NOMO-1 (cell line): ENCODE measurements at regions not wholly inside any gene's neighbourhood (a gene's known extent, or its start where the extent isn't known, plus 50 kb on each side); places are given as distances from the start of the nearest gene placed in this dataset.
"Not testable (repeated sequence)": the region's sequence is repeated elsewhere in the genome, so short reads cannot be mapped to it uniquely, and the experiment has no call there.

Experiments used
- DNase-seq, 2 experiments: peaks; one replicate each; lab custom pipeline; 2025; ENCODE audit not compliant: unreplicated experiment in 2 of 2; lab: John Stamatoyannopoulos, UW

DNA sequence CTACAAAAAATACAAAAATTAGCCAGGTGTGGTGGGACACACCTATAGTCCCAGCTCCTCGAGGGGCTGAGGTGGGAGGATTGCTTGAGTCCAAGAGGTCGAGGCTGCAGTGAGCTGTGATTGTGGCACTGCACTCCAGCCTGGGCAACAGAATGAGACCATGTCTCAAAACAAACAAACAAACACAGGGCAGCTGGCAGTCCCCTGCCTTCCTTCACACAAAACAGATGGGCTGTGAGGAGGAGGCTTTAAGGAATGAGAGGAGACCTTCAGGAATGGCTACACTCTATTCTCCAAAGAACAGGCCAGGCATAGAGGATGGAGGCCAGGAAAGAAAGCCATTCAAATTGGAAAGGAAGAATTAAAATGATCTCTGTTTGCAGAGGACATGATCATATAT lies 65.6 kb upstream of the MAML3 start:
- DNase-seq: no peak

DNA sequence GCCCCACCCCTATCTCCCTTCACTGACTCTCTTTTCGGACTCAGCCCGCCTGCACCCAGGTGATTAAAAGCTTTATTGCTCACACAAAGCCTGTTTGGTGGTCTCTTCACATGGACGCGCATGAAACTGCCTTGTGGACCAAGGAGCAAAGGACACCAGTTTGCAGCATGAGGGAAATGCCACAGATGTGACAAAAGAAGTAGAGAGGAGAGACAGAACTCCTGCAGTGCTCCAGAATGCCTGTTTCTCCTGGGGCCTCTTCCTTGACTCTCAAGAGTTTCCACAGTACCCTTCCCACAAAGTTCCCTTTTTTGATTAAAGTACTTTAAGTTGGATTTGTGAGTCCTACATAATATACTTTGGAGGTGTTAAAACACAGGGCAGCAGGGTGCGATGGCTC lies 65.1 kb upstream of the MAML3 start:
- DNase-seq: not testable (repeated sequence)

DNA sequence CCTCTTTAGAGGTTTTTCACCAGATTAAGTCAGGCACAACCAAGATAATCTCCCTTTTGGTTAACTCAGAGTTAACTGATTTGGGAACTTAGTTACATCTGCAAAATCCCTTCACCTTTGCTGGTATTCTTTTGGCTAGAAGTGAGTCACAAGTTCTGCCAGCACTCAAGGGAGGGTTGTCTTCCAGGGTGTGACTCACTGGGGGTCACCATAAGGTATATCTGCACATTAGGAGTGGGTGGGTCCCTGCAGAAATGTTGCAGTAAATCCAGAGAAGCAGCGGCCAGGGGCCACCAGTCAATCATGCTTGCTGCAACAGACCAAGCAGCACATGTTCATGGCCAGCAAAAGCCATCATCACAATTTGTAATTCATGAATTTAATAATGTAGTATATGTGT lies 59.8 kb upstream of the MAML3 start:
- no peak for DNase-seq

DNA sequence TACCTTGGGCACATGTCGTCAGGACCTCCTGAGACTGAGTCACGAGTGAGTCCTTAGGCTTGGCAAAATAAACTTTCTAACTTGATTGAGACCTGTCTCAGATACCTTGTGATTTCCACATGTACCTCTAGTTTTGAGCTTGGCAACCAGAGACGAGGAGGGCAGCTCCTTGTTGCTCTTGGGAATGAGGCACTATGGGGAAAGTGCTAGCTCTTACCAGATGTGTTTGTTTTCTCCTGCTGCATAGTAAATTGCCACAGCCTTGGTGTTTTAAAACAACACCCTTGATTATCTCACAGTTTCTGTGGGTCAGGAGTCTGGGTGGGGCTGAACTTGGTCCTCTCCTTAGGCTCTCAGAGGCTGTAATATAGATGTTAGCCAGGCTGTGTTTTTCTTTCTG lies 59.1 kb upstream of the MAML3 start:
- DNase-seq: no peak

DNA sequence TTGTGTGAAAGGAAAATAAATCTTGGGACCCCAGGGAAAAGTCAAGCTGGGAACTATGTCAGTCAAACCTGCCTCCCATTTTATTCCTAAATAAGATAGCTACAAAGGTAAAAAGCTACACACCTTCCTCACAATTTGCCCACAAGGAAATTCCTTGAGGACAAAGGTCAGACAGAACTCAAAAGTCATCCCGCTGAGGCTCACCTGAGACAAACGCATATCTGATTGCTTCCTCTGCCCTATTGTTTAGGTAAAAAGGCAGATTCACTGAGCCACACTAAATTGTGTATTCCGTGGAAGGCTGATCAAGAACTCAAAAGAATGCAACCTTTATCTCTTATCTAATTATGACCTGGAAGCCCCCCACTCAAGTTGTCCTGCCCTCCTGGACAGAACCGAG lies 58.7 kb upstream of the MAML3 start:
- no peak for DNase-seq

DNA sequence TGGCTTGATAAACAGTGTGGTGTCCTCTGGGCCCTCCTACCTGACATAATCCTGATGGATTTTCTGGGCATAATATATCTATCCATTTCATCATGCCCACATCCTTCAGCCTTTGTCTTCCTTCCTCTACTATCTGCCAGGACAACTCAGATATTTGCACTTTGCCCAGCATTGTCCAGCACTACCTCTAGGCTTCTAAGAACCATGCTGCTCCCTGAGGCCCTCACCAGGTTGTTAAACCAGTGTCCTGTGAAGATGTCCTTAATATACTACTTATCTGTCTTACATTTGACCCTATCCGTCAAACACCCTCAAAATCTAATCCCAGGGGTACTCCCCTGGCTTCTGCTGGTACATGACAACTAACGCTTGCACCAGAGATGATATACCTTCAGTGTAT lies 58.2 kb upstream of the MAML3 start:
- no peak for DNase-seq

DNA sequence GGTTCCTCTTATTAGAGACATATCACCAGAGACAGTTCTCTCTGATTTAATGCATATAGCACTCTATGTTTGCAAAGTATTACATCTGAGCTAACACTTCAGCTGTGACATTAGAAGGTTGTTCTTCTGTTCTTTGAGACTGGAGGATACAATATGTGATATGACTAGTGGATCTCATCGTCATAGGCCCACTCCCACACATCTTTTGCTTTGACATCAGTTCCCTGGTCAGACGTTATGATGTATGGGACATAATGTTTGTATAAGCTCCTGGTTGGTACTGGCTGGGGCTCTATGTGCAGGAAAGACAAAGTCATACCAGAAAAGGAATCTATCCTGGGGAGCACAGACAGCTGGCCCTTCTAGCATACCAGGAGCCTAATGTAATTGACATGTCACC lies 57.7 kb upstream of the MAML3 start:
- no peak for DNase-seq

DNA sequence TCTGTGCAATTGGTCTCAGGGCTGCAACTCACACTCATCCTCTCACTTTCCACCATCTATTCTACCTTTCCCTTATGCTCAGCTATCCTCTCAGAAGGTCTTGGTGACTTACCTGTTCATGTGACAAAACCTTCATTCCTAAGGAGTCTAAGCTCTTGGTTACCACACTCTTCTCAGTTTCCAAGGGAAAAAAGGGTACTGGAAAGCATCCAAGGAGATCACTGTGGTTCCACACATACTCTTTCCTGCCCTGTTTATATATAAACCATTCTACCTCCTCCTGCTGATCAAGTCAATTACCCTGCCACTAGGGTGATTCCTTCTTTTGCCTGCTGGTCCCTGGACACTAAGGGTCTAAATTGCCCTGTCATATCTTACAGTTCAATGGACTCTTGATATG lies 57.2 kb upstream of the MAML3 start:
- DNase-seq: no peak

DNA sequence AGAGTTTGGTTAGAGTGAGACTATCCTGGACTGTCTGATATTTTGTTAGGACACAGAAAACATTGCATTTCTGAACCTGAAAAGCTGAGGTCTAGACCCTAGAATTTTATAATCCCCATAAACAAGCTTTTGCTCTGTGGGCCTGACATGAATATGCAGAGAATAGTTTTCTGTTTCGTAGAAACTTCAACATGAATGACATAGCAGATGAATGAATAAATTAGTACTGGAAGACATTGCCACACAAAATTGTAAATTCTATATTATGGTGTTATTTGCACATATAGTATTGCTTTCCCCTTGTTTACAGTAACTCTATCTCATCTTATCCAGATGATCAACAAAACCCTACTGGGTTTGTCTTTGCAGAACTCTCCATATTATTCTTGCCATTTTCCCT lies 54.9 kb upstream of the MAML3 start:
- DNase-seq: no peak
